ENCODE measurements at regions not wholly inside any gene's neighbourhood (a gene's known extent, or its start where the extent isn't known, plus 50 kb on each side); places are given as distances from the start of the nearest gene placed in this dataset.

DNA sequence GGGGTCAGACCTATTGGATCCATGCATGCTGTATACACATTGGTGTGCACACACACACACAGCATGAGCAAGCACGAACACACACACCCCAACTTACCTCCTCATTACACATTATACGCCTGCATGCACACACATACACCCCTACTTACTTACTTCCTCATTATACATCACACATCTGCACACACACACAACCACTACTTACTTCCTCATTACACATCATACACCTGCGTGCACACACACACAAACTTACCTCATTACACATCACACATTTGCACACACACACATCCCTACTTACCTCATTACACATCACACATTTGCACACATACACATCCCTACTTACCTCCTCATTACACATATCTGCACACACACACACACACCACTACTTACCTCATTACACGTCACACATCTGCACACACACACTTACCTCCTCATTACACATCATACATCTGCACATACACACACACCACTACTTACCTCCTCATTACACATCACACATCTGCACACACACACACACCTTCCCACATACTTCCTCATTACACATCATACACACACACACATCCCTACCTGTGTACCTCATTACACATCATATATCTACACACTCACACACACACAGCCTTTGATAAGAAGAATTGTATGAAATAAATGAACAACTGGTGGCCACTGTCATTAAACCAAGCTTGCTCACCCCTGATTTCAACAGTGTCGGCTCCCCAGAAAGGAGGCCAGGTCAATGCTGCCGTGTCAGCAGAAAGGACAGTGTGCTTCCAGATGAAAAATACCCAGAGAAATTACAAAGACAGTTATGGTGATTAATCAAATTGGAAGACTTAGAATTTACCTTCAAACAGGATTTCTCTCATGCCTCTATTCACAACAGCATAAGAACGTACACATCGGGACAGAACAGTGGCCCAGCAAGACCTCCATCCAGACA is 117.8 kb downstream of the SETD4 start:
- Histone ChIP-seq H3K18ac (ENCODE audit: insufficient read length, low read depth, low read length) (no peak overlapping the region), H2BK12ac (ENCODE audit: insufficient read length, low read depth, low read length) (no peak overlapping the region), H4K91ac (ENCODE audit: insufficient read length, low read depth, low read length) (no peak overlapping the region), H3K9me3 (ENCODE audit: control insufficient read depth, low read depth, low read length) (no peaks in the 10 kb centered on the region), H3K23ac (ENCODE audit: insufficient read length, low read depth, low read length) (no peak overlapping the region), H2AFZ (ENCODE audit: low read length) (no peak overlapping the region), H3K4me1 (ENCODE audit: insufficient read depth, low read length) (no peaks in the 10 kb centered on the region), H2BK120ac (ENCODE audit: low read depth, low read length, poor library complexity, severe bottlenecking) (no peak overlapping the region), H3K14ac (ENCODE audit: insufficient read depth, low read length) (no peak overlapping the region), H4K5ac (ENCODE audit: insufficient read length, low read depth, low read length) (no peak overlapping the region), H3K79me1 (ENCODE audit: insufficient read depth, low read depth, low read length, poor library complexity, severe bottlenecking) (no peaks in the 10 kb centered on the region), H4K20me1 (ENCODE audit: control insufficient read depth, insufficient read depth, insufficient read length) (no peaks in the 10 kb centered on the region), H4K8ac (replicated peaks; ENCODE audit: insufficient read length, low read depth, low read length) (no peak overlapping the region), H2BK20ac (ENCODE audit: low read depth, low read length, poor library complexity, severe bottlenecking) (no peak overlapping the region), H3K79me2 (ENCODE audit: insufficient read depth, low read length) (no peaks in the 10 kb centered on the region), H3K4ac (ENCODE audit: low read depth, low read length) (no peak overlapping the region), H3K27ac (ENCODE audit: insufficient read length, low read depth, low read length) (no peak overlapping the region), H2BK5ac (ENCODE audit: insufficient read length, low read length) (no peak overlapping the region), H3K4me2 (ENCODE audit: insufficient read depth, insufficient read length, low read length) (no peak overlapping the region), H2AK5ac (ENCODE audit: insufficient read length, low read length) (no peak overlapping the region), H3K23me2 (ENCODE audit: insufficient read length, low read depth, low read length, poor library complexity, severe bottlenecking) (no peaks in the 10 kb centered on the region), H2BK15ac (ENCODE audit: low read depth, low read length) (no peak overlapping the region), H3K27me3 (ENCODE audit: insufficient read depth, low read length) (no peaks in the 10 kb centered on the region), H3K56ac (ENCODE audit: insufficient read length, low read depth, low read length) (no peak overlapping the region), H3T11ph (ENCODE audit: low read length) (no peak overlapping the region), H3K9ac (ENCODE audit: extremely low read depth, insufficient read length, low read length) (no peak overlapping the region)
- DNase-seq, result no peak
- no peaks in the 10 kb centered on the region for H3K36me3 Mint-ChIP-seq (ENCODE audit: insufficient read depth in 1 of 3, low read depth in 3 of 3)
- no peak overlapping the region for H3K4me3 Mint-ChIP-seq
- H3K27me3 Mint-ChIP-seq (ENCODE audit: low read depth), result no peaks in the 10 kb centered on the region; the same call in 1 of the 2 replicates
- 100% methylated on average over 3 of the region's 8 CpGs for WGBS (ENCODE audit: extremely low coverage, insufficient read length, low lambda C conversion rate)
- TF ChIP-seq, protein P1, sequence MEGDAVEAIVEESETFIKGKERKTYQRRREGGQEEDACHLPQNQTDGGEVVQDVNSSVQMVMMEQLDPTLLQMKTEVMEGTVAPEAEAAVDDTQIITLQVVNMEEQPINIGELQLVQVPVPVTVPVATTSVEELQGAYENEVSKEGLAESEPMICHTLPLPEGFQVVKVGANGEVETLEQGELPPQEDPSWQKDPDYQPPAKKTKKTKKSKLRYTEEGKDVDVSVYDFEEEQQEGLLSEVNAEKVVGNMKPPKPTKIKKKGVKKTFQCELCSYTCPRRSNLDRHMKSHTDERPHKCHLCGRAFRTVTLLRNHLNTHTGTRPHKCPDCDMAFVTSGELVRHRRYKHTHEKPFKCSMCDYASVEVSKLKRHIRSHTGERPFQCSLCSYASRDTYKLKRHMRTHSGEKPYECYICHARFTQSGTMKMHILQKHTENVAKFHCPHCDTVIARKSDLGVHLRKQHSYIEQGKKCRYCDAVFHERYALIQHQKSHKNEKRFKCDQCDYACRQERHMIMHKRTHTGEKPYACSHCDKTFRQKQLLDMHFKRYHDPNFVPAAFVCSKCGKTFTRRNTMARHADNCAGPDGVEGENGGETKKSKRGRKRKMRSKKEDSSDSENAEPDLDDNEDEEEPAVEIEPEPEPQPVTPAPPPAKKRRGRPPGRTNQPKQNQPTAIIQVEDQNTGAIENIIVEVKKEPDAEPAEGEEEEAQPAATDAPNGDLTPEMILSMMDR (conservative IDR thresholded peaks at IDR 0.05), result no peak
- no peak overlapping the region for H3K27ac Mint-ChIP-seq
- peaks cover 4 to 12% of the 10 kb centered on the region in 2 experiments for H3K4me1 Mint-ChIP-seq
- no peaks in the 10 kb centered on the region for H3K9me3 Mint-ChIP-seq

Data from H9 (cell line).